NOMO-1 treated with dmso at 0.1 percent for 144 hours (cell line): ENCODE measurements at regions not wholly inside any gene's neighbourhood (a gene's known extent, or its start where the extent isn't known, plus 50 kb on each side); places are given as distances from the start of the nearest gene placed in this dataset.
A peak's percentile ranks its signal among the peaks of the same experiment; 100 is the strongest.

Experiments
- DNase-seq: peaks from one replicate; lab custom pipeline; 2025; ENCODE audit not compliant: unreplicated experiment; lab: John Stamatoyannopoulos, UW

- DNase-seq = peak; percentile 8
Observed at GRCh38 chr1:113007706-113008364, 51.8 kb upstream of the SLC16A1 start.

- no peak for DNase-seq
Observed at GRCh38 chr1:113008365-113008714, 52.3 kb upstream of the SLC16A1 start.

GRCh38 chr1:113012149-113012548, 56.2 kb upstream of the SLC16A1 start:
- DNase-seq = no peak

- DNase-seq = no peak
Observed at GRCh38 chr1:113013823-113014222, 57.8 kb upstream of the SLC16A1 start.

GRCh38 chr1:113014508-113014907, 58.5 kb upstream of the LRIG2 start:
- DNase-seq = no peak

- DNase-seq = no peak
Observed at GRCh38 chr1:113018911-113019310, 54.1 kb upstream of the LRIG2 start.

GRCh38 chr1:113021430-113022085, 51.4 kb upstream of the LRIG2 start:
- DNase-seq = no peak
